ENCODE measurements at regions not wholly inside any gene's neighbourhood (a gene's known extent, or its start where the extent isn't known, plus 50 kb on each side); places are given as distances from the start of the nearest gene placed in this dataset.

DNA sequence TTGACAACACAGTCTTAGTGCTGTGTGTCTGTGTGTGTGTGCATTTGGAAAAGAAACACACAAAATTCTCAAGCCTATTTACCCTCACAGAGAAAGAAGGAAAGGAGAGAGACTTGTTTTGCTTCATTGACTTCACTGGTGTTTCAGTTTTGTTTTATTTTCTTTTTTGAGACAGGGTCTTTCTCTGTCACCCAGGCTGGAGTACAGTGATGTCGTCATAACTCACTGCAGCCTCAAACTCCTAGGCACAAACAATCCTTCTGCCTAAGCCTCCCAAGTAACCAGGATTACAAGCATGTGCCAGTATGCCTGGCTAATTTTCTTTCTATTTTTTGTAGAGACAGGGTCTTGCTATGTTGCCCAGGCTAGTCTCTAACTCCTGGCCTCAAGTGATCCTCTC, 636.9 kb downstream of the TAFA4 start:
- no peak for DNase-seq (ENCODE audit: low read depth)

DNA sequence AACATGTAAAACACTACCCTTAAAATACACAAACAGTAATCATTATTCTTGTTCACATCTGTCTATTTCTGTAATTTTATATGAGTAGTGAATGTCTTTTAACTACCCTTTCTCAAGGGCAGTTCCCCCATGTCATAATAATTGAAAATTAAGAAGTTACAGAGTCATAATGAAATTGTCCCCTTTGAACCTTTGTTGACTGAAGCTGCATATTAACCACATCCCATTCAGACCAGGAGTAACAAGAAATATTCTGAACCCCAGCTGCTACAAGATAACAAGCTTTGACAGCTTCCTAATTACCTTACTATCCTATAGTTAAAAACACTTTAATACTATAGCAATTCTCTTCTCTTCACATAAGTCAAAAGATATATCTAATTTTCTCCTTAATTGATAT, 635.9 kb upstream of the SUCLG2 start:
- no peak for DNase-seq (ENCODE audit: low read depth)

DNA sequence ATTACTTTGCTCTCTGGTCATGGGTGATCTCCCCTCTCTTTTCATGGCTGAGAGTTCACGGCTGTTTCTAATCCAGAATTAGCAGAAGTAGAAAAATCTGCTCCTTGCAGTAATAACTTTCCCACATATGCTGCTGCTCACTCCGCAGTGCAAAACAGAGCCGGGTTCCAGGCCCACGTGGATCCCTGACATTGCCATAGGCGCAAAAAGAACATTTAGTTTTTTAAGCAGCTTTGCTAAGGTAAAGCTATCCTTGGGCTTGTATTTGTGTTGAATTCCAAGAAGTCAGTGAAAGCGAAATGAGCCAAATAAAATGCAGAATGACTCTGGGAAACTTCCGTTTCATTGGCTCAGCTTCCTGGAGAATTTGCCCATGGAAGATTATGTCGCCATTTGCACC, 633.7 kb upstream of the SUCLG2 start:
- no peak for DNase-seq (ENCODE audit: low read depth)

DNA sequence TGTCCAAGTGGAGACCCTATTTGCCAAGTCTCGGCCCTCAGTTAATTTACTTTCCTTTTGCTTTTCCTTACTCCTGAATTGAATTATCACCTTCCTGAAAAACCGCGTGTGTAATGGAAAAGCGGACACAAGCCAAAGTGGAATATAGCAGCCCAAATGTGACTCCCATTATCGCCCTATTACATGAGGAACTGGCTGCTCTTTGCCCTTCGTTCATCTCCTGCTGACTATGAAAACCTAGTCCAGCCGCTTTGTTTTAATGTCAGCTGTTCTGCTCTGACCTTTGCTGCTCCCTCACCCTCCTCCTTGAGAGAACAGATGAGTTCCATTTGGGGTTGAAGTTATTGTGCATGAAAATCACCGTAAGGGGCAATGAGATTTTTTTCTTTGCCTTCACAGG, 632.7 kb upstream of the SUCLG2 start:
- no peak for DNase-seq (ENCODE audit: low read depth)

DNA sequence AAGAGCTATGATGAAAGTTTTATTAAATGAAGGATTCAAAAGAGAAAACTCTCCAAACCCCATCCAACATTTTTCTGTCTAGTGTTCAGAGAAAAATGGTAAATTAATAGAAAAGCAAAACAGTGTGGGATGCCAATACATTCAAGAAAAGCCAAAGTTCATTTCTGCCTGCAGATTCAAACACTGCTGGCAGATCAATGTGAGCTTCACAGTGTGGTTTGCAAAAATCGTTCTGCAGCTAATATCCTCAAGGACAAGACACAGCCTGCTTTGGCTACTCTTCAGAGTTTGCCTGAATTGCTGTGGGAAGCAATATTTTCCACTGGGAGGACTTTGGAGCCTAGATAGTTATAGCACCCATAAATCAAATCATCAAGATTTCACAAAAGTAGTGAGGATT, 619.9 kb upstream of the SUCLG2 start:
- DNase-seq (ENCODE audit: low read depth) = no peak

DNA sequence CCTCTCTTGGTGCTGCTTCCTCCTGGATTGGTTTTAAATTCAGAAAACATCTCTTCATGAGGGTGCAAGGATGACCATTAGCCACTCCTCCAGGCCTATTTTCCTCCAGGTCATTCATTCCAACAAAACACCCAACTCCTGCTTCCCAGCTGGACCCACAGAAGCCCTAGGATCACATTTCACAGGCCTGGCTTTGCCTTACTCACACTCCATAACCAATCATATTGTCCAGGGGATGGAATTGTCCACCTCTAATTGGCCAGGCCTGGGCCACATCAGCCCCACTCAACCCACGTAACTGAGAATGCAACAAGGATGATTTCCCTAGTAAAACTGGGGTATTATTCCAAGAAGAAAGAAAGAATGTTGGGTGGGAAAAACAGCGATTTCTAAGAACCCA, 616.7 kb upstream of the SUCLG2 start:
- no peak for DNase-seq (ENCODE audit: low read depth)

DNA sequence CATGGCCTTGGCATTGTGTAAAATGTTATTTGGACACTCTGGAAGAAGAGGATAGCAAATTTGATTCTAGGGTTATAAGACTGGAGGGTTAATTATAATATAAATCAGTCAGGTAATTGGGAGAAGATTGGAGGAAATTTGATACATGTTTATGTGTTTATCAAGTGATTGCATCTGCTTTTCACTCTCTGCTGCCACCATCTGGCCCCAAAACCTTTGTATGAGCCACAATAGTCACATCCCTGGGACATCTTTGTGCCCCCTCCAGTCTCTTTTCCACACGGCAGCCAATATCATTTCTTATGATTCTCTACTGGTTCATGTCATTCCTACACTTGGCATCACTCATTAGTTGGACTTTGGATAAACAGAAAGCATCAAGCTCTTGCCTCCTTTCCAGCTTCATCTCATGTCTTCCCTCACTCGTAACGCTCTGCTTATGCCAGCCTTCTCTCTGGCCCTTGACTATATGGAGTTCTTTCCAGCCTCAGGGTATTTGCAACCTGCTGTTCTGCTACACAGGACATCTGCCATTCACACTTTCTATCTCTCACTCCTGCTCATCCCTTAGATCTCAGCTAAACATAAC, 602.3 kb upstream of the SUCLG2 start:
- no peak for DNase-seq (ENCODE audit: low read depth)

DNA sequence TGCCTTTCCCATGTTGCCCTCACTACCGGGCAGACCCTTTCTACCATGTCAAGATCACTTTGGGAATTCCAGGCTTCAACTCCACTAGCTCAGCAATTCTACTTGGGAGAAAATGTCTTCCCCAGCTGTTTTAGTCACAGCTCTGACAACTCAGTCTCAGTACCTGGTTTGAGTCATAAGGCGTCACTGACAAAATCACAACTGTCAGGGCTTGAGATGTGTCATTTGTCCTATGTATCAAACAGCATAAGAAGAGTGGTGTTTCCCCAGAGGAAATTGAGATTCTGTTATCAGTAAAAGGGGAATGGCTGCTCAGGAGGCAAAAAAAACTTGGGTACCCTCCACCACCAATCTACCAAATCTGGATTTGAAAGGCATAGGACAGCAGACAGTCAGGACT, 594.9 kb upstream of the SUCLG2 start:
- no peak for DNase-seq (ENCODE audit: low read depth)

DNA sequence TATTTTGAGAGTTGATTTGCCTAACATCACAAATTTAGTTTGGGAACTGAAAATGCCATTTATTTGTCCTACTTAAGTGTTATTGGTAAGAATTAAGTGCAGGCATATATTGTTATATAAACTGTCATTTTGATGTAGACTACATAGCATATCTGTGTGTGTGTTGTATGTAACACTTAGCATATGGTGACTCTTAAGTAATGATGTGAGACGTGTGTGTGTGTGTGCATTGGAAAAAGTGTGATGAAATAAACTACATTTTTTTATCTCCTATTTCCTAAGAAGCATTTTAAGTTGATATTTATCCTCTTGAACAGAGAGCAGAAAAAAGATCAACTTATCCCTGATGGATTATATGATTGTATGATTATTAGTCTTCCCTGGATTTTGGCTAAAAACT, 588.2 kb upstream of the SUCLG2 start:
- DNase-seq (ENCODE audit: low read depth) = no peak

DNA sequence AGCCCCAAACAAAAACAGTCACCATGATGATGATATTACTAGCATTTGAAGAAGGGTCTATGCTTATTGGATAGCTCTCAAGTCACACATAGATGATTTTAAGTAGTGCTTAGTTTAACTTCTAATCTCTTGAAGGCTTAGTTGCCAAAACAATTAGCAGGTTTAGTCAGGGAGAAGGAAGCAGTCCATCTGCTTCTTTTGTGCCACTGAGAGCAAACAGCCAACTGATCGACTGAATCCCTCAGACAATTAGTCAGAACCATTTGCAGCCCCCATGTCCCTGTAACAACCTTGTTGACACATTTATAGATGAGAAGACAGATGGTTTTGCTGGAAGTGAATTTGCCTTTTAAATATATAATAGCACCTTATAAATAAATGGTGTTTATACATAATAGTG, 585.1 kb upstream of the SUCLG2 start:
- DNase-seq (ENCODE audit: low read depth) = no peak

DNA sequence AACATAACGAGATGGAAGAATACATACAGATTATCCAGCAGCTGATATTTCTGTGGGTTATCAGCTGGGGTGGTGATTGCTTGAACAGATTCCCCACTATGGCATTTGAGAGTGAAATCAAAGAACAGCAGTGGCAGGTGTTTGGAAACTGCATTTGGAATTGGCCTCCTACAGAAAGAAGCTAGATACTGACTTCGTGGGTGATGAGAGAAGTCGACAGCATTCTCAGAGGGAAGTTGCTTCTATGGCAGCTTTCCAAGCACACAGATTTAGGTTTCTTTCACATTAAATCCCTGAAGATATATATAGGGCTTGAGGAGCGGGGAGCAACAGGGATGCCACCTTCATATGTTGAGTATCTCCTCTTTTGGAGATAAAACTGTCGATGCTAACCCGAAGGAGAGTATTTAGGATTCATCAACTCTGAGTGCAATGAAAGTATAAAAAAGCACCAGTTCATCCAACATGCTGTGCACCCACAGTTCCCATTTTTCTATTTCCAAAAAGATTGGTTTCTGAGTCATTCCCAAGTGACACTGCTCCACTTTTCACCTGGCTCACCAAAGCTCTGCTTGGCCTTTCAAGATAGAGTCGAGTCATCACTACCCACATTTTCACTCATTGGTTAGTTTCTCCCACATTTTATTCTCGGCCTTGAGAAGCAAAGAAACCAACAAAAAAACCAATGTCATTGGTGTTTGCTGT, 579.8 kb upstream of the SUCLG2 start:
- no peak for DNase-seq (ENCODE audit: low read depth)

DNA sequence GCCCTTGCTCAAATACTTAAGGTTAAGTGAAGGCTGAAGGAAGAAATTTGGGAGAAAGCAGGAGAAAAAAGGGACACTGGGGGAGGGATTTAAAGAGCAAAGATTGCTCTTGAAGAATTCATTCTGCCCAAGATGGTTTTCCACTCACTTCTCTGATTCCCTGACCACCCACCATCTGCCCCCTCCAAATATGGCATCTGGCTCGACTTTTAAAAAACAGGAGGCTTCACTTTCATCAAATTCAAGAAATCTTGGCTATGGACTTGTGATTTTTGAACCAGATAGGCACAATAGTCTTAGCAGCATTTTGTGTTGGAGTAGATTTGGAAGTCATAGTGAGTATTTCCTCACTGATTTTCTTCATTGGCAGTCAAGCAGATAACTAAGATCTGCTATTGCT, 574.4 kb upstream of the SUCLG2 start:
- DNase-seq (ENCODE audit: low read depth) = no peak

DNA sequence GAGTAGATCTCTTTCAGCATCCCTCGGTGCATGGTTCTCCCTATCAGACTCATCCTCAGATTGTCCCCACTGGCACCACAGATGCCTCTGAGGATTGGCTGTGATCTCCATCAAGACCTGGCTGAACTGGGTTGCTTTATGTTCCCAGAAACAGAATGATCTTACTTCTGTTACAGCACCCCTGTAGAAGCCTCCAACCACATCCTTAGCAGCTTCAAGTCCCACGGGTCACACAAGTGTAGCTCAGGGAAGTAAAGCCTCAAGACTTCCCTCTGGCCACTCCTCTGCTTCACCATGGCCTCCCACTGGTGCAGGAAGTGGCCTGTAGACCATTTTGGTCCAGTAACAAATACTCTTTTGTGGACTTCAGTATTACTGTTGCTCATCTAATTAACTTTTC, 566.4 kb upstream of the SUCLG2 start:
- DNase-seq (ENCODE audit: low read depth) = no peak

DNA sequence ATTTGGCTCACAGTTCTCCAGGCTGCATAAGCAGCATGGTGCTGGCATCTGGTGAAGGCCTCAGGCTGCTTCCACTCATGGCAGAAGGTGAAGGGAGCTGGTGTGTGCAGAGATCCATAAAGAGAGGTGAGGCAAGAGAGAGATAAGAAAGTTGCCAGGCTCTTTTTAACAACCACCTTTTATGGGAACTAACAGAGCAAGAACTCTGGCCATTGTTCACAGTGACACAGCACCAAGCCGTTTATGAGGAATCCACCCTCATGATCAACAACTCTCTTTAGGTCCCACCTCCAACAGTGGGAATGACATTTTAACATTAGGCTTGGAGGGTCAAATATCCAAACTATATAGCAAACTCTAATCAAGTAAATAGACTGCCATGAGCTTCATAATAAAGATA, 557.2 kb upstream of the SUCLG2 start:
- no peak for DNase-seq (ENCODE audit: low read depth)

DNA sequence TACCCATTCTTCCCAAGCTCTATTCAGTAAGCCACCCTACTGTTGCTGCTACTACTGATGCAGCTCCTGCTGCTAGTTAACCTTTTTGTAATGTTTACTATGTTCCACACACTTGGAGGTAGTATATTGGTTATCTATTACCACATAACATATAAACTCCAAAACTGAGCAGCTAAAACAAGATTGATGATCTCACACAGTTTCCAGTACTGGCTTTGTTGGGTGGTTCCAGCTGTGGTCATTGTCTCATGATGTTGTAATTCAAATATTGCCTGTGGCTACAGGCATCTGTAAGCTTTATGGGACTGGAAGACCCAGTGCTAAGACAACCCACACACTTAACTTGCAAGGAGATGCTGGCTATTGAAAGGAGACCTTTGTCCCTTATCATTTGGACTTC, 556.2 kb upstream of the SUCLG2 start:
- no peak for DNase-seq (ENCODE audit: low read depth)

DNA sequence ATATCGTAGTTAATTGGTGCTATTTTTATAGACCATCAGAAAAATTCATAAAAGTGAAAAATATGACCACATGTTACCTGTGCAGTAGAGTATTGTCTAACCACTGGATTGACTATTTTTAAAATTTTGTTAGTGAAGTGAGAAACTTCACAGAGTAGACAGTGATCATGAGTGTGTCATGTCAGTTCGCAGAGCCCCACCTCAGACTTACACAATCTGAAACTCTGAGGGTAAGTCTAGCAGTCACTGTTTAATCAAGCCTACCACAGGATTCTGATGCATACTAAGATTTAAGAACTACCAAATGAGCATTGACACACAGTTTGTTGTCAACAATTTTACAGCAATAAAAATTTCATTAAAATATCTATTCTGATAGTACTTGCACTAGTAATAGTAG, 552.9 kb upstream of the SUCLG2 start:
- DNase-seq (ENCODE audit: low read depth) = no peak

DNA sequence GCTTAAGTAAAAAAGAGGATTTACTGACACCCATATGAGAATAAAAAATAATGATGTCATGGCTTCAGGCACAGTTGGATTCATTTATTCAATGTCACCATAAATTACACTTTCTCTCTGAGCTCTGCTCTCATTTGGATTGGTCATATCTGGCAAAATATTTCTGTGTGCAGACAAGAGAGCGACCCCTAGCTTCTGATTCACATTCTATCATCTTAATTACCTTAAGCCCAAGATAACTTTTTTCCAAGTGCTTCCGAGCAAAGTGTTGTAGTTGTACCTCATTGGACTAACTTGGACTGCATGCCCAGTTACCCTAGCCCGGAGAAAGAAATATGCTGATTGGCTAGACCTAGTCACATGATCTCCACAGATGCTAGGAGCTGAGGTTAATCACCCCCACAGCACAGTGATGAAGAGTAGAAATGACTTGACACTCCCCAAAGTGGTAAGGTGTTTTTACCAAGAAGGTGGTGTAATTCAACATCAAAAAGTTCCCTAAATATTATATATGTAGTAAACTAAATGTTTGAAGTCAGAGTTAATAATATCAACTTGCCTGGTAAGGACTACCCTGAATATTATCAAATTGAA, 552.2 kb upstream of the SUCLG2 start:
- DNase-seq (ENCODE audit: low read depth) = no peak

DNA sequence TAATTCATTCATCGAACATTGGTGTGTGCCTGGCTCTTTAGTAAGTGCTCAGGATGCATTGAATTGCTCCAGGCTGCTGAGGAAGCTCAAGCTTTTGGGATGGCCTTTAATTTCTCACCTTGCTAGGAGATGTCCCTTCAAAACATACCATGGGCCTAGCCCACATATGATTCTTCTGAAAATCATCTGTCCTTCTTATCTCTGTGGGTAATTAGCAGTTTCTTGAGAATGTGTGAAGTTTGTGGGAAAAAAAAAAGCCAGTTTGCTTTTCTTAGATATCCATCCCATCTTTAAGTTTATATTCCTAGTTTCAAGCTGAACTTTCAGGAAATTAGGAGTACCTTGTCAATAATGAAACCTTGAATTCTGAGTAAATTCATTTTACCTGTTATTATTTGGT, 532.3 kb upstream of the SUCLG2 start:
- no peak for DNase-seq (ENCODE audit: low read depth)

DNA sequence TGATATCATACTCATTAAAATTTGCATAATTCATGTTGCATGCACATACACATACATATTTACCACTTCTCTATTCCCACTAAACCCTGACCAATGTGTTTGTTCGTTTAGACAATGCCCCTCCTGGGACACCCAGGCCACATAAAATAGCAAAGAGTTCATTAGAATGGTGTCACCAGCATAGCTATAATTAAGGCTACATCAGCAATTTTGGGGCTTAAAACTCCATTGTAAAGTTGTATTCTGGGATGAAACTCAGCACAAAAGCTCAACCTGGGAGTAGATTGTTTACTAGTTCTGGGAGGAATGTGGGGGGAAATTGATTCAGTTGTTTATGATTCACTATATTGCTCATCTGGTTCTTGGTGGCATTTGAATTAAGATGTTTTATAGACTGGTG, 522.2 kb upstream of the SUCLG2 start:
- DNase-seq (ENCODE audit: low read depth) = no peak

DNA sequence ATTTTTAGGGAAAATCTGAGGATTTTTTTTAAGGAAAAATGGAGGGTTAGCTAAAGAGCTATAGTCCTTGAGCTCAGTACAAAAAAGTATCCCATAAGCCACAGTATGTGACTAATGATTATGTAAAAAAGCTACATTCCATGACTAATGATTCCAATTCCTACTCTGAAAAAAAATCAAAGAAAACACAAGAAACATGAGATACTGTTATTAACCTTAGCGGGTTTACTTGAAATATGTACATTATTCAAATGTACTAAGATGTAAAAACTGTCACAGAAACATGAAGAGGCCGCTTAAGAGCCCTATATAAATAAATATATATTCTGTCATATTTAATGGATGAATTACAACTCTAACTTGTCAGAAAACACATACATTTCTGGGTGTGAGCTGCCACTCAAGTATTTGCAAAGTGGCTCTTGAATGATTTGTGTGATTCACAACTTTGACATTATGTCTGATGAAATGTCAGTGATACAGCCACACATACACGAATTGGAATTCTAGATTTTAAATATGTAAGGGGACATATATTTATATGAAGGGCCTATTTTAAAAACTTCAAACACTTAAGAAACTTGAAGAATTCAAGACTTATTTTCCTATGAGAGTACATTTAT, 518.7 kb upstream of the SUCLG2 start:
- no peak for DNase-seq (ENCODE audit: low read depth)

DNA sequence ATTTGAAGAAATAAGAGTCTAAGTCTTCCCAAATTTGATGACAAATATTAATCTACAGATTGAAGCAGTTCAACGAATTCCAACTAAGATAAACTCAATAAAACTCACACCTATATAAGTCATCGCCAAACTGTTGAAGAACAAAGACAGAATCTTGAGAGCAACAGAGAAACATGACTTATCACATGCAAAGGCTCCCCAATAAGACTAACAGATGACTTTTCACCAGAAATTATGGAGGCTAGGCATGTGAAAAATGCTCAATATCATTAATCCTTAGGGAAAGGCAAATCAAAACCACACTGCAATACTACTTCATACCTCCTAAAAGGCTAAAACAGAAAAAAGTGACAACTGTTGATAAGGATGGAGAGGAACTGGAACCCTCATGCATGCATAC, 517.6 kb upstream of the SUCLG2 start:
- no peak for DNase-seq (ENCODE audit: low read depth)

DNA sequence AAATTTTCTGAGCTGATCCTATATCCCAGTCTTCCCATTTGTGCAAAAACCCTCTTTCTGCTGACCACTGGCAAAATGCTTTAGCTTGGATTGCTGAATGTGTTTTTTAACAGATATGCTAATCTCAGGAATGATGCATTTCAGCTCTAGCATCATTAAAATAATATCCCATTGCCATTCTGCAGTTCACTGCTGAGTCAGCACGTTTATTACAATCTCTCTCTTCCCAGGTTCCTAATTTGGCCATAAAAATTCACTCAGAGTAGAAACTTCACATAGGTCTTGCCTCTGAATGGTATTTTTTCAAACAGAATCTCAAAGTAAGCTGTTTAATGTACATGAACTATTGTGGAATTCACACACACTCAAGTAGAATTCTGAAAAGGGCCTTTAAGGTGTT, 509.6 kb upstream of the SUCLG2 start:
- no peak for DNase-seq (ENCODE audit: low read depth)

DNA sequence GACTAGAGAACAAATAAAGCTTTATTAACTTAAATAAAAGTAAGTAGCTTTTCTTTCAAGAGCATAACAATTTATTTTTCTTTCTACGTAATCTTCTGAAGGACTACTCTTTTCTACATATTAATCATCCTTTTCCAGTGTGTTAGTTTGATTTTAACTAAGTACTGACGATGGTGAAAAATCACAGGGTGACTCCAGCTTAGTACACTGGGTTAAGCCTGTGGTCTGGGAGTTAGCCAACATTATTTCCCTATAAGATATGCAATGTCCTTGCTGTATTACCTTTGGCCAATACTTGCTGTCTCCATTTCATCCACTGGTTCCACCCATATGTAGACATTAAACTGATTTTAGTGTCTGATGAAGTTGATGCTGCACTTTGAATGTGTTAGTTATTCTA, 508.6 kb upstream of the SUCLG2 start:
- no peak for DNase-seq (ENCODE audit: low read depth)

DNA sequence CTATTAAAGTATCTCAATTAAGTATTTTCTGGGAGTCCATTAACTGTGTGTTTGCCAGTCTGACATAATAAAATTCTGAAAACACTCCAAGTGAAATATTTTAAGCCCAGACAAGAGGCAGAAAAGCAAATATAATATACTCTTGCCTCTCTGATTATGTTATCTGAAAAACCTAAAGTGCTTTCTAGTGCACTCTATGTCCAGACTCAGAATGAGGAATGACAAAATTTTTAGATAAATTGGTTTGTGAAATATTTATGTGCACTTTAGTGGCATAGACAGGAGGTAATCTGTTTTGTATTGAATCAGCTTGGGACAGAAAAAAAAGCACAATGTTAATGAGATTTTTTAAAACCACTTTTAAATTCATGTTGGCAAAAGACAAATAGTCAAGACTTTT, 508.2 kb upstream of the SUCLG2 start:
- no peak for DNase-seq (ENCODE audit: low read depth)
